Panc1 (cell line): ENCODE measurements at regions not wholly inside any gene's neighbourhood (a gene's known extent, or its start where the extent isn't known, plus 50 kb on each side); places are given as distances from the start of the nearest gene placed in this dataset.
"Not testable (repeated sequence)": the region's sequence is repeated elsewhere in the genome, so short reads cannot be mapped to it uniquely, and the experiment has no call there.

ENCODE experiments used
- ATAC-seq: fragments of 200-7000 bp; cut with Tn5 transposase; 2 replicates; pipeline ENCODE4 v1.9.1; 2020; ENCODE audit warnings: mild to moderate bottlenecking, moderate library complexity
- BruUV-seq: library from RNA; stranded (reverse); fragments of 400-500 nt; replicated peaks from 2 replicates; lab custom pipeline; 2021; lab: Mats Ljungman, UMichigan
- CTCF ChIA-PET: fragments of 300-600 bp; sonication (Branson Sonifier 250); formaldehyde crosslinking; loops from one replicate; lab custom pipeline; 2022; ENCODE audit warnings: antibody characterized with exemption; lab: Charles Lee
- POLR2A ChIA-PET: fragments of 300-600 bp; sonication (Branson Sonifier 250); formaldehyde crosslinking; loops from one replicate; lab custom pipeline; 2022; ENCODE audit warnings: antibody characterized with exemption; lab: Charles Lee
- DNase-seq: peaks from one replicate; pipeline ENCODE4 v3.0.0-alpha.2; 2010; ENCODE audit warnings: low read depth, low spot score
- H3K27ac ChIP-seq: 2 replicates; pipeline ENCODE4 v1.5.1; 2011; ENCODE audit warnings: mild to moderate bottlenecking, low read length, inconsistent platforms
- H3K27me3 ChIP-seq: fragments of 200-500 bp; sonication (Bioruptor generic); 2 replicates; pipeline ENCODE4 v1.6.0; 2014; ENCODE audit warnings: low read length, inconsistent platforms; ENCODE audit not compliant: control insufficient read depth, insufficient read depth
- H3K36me3 ChIP-seq: fragments of 200-500 bp; sonication (Bioruptor generic); 2 replicates; pipeline ENCODE4 v1.5.1; 2014; ENCODE audit warnings: inconsistent platforms, mild to moderate bottlenecking, low read length, moderate library complexity; ENCODE audit not compliant: control insufficient read depth, insufficient read depth
- H3K4me1 ChIP-seq: 2 replicates; pipeline ENCODE4 v1.5.1; 2011; ENCODE audit warnings: inconsistent platforms, mild to moderate bottlenecking, low read length, moderate library complexity; ENCODE audit not compliant: control insufficient read depth, insufficient read depth
- H3K4me3 ChIP-seq, 2 experiments: 2 replicates each; pipeline ENCODE4 v1.5.1; 2011 to 2012; ENCODE audit warnings: low read depth in 2 of 2, low read length in 2 of 2, mild to moderate bottlenecking in 2 of 2, inconsistent platforms in 1 of 2, moderate library complexity in 1 of 2
- H3K9me3 ChIP-seq: fragments of 200-500 bp; sonication (Bioruptor generic); 2 replicates; pipeline ENCODE4 v1.5.1; 2014; ENCODE audit warnings: low read depth, mild to moderate bottlenecking, inconsistent platforms, low read length, moderate library complexity; ENCODE audit not compliant: control insufficient read depth, insufficient read depth
- POLR2AphosphoS5 ChIP-seq: IDR thresholded peaks from 2 replicates; pipeline ENCODE4 v1.6.1; 2012; ENCODE audit warnings: mild to moderate bottlenecking, low read depth, low read length, moderate library complexity
- SIN3A ChIP-seq: IDR thresholded peaks from 2 replicates; pipeline ENCODE4 v1.6.1; 2012; ENCODE audit warnings: low read depth, mild to moderate bottlenecking, low read length, moderate library complexity, borderline replicate concordance; ENCODE audit not compliant: insufficient read depth
- TCF7L2 ChIP-seq: IDR thresholded peaks from 2 replicates; pipeline ENCODE4 v1.6.1; 2011; ENCODE audit warnings: mild to moderate bottlenecking, low read depth, low read length, inconsistent platforms
- in situ Hi-C: cut with HindIII; loops from 2 replicates; pipeline ENCODE4 v1.10.0; 2016; ENCODE audit warnings: low sequenced_read_pairs, low pct_unique_long_range_greater_than_20kb
- intact Hi-C: fragments of 100-400 bp; cut with micrococcal nuclease; formaldehyde crosslinking; loops from one replicate; pipeline ENCODE4 v1.10.0; 2022; ENCODE audit not compliant: unreplicated experiment
- TF ChIP-seq, protein P1 (sequence below), 2 experiments: IDR thresholded peaks; 2 replicates each; pipeline ENCODE4 v1.6.1; 2011 to 2012; ENCODE audit warnings: low read depth in 2 of 2, control low read depth in 1 of 2, low read length in 1 of 2, mild to moderate bottlenecking in 1 of 2, moderate library complexity in 1 of 2; ENCODE audit not compliant: insufficient read depth in 1 of 2
- TF ChIP-seq, protein P2 (sequence below): fragments of 450-650 bp; IDR thresholded peaks from 2 replicates; pipeline ENCODE4 v1.5.1; 2017; ENCODE audit warnings: mild to moderate bottlenecking

DNA sequence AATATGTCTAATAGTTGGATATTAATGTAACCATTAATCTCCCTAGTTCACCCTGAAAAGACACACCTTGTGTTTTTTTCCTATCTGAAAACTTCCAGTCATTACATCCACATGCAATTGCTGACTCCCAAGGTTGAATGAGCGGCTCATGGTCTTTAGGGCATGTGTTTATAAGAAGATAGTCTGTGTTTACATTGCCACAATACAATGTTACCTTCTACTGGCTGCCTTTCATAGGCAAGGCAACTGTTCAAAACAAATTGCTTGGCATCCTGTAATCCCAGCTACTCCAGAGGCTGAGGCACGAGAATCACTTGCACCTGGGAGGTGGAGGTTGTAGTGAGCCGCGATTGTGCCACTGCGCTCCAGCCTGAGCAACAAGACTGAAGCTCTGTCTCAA, 52.6 kb upstream of the GPCPD1 start:
- no peaks in the 10 kb centered on the region for H3K4me1 ChIP-seq
- ATAC-seq (no peak), DNase-seq (no peak)
- CTCF ChIA-PET, result no interaction called here
- no peaks in the 10 kb centered on the region for H3K36me3 ChIP-seq
- no peaks in the 10 kb centered on the region for H3K9me3 ChIP-seq
- no peak overlapping the region for H3K4me3 ChIP-seq
- TF ChIP-seq, protein P1, sequence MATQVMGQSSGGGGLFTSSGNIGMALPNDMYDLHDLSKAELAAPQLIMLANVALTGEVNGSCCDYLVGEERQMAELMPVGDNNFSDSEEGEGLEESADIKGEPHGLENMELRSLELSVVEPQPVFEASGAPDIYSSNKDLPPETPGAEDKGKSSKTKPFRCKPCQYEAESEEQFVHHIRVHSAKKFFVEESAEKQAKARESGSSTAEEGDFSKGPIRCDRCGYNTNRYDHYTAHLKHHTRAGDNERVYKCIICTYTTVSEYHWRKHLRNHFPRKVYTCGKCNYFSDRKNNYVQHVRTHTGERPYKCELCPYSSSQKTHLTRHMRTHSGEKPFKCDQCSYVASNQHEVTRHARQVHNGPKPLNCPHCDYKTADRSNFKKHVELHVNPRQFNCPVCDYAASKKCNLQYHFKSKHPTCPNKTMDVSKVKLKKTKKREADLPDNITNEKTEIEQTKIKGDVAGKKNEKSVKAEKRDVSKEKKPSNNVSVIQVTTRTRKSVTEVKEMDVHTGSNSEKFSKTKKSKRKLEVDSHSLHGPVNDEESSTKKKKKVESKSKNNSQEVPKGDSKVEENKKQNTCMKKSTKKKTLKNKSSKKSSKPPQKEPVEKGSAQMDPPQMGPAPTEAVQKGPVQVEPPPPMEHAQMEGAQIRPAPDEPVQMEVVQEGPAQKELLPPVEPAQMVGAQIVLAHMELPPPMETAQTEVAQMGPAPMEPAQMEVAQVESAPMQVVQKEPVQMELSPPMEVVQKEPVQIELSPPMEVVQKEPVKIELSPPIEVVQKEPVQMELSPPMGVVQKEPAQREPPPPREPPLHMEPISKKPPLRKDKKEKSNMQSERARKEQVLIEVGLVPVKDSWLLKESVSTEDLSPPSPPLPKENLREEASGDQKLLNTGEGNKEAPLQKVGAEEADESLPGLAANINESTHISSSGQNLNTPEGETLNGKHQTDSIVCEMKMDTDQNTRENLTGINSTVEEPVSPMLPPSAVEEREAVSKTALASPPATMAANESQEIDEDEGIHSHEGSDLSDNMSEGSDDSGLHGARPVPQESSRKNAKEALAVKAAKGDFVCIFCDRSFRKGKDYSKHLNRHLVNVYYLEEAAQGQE (IDR thresholded peaks at IDR 0.05; ENCODE audit: insufficient read depth in 1 of 2, low read depth in 2 of 2, low read length in 1 of 2), result no peak
- TF ChIP-seq, protein P2, sequence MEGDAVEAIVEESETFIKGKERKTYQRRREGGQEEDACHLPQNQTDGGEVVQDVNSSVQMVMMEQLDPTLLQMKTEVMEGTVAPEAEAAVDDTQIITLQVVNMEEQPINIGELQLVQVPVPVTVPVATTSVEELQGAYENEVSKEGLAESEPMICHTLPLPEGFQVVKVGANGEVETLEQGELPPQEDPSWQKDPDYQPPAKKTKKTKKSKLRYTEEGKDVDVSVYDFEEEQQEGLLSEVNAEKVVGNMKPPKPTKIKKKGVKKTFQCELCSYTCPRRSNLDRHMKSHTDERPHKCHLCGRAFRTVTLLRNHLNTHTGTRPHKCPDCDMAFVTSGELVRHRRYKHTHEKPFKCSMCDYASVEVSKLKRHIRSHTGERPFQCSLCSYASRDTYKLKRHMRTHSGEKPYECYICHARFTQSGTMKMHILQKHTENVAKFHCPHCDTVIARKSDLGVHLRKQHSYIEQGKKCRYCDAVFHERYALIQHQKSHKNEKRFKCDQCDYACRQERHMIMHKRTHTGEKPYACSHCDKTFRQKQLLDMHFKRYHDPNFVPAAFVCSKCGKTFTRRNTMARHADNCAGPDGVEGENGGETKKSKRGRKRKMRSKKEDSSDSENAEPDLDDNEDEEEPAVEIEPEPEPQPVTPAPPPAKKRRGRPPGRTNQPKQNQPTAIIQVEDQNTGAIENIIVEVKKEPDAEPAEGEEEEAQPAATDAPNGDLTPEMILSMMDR, result no peak
- TF ChIP-seq TCF7L2, result no peak
- no peak for TF ChIP-seq SIN3A
- TF ChIP-seq POLR2AphosphoS5, result no peak
- BruUV-seq, result no TSS peak
- H3K27ac ChIP-seq, result no peak overlapping the region
- intact Hi-C loops (no loop called here), in situ Hi-C loops (no loop called here)
- POLR2A ChIA-PET, result no interaction called here
- no peaks in the 10 kb centered on the region for H3K27me3 ChIP-seq

DNA sequence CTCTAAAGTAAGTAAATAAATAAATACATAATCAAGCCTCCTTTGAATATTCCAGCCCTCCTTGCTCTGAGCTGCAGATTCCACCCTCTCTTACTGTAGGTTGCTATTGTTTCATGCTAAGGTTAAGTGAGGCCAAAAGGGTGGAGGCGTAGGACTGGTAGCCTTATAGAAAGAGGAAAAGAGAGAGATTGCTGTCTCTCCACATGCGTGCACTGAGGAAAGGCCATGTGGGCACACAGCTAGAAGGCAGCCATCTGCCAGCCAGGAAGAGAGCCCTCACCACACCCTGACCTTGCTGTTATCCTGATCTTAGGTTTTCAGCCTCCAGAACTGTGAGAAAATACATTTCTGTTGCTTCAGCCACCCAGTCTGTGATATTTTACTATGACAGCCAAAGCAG, 52.0 kb upstream of the GPCPD1 start:
- Histone ChIP-seq H3K4me3 (no peak overlapping the region), H3K27me3 (no peaks in the 10 kb centered on the region), H3K4me1 (no peaks in the 10 kb centered on the region), H3K9me3 (no peaks in the 10 kb centered on the region), H3K27ac (no peak overlapping the region), H3K36me3 (no peaks in the 10 kb centered on the region)
- in situ Hi-C loops, result no loop called here
- CTCF ChIA-PET, result no interaction called here
- BruUV-seq, result no TSS peak
- DNase-seq (no peak), ATAC-seq (no peak)
- intact Hi-C loops, result no loop called here
- POLR2A ChIA-PET, result no interaction called here
- TF ChIP-seq, protein P1 (IDR thresholded peaks at IDR 0.05; ENCODE audit: insufficient read depth in 1 of 2, low read depth in 2 of 2, low read length in 1 of 2), result no peak
- no peak for TF ChIP-seq POLR2AphosphoS5
- TF ChIP-seq TCF7L2, result no peak
- no peak for TF ChIP-seq SIN3A
- TF ChIP-seq, protein P2, result no peak

DNA sequence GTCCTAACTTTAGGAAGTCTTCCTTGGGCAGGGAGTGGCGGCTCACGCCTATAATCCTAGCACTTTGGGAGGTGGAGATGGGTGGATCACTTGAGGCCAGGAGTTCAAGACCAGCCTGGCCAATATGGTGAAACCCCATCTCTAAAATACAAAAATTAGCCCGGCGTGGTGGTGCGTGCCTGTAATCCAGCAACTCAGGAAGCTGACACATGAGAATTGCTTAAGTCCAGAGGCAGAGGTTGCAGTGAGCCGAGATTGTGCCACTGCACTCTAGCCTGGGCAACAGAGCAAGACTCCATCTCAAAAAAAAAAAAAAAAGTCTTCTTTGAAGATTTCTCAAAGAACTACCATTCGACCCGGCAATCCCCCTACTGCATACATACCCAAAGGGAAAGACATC, 50.0 kb upstream of the GPCPD1 start:
- H3K9me3 ChIP-seq, H3K4me1 ChIP-seq, ATAC-seq, DNase-seq, POLR2A ChIA-PET, H3K4me3 ChIP-seq, CTCF ChIA-PET, H3K27me3 ChIP-seq, BruUV-seq, intact Hi-C loops, H3K36me3 ChIP-seq, H3K27ac ChIP-seq, in situ Hi-C loops: not testable (repeated sequence)
